B cell (primary cell): ENCODE measurements at regions not wholly inside any gene's neighbourhood (a gene's known extent, or its start where the extent isn't known, plus 50 kb on each side); places are given as distances from the start of the nearest gene placed in this dataset.

Experiments
- ATAC-seq: fragments of 200-7000 bp; cut with Tn5 transposase; one replicate; pipeline ENCODE4 v1.10.0; 2021; ENCODE audit warnings: low read depth, mild to moderate bottlenecking, moderate number of reproducible peaks, moderate library complexity
- CTCF ChIA-PET: fragments of 350-600 bp; sonication (Branson Sonifier 250); formaldehyde crosslinking; loops from one replicate; lab custom pipeline; 2021; ENCODE audit warnings: antibody characterized with exemption, inconsistent platforms; lab: Charles Lee
- POLR2A ChIA-PET: fragments of 350-600 bp; sonication (Branson Sonifier 250); formaldehyde crosslinking; loops from one replicate; lab custom pipeline; 2021; ENCODE audit warnings: antibody characterized with exemption; lab: Charles Lee
- DNase-seq: peaks from one replicate; pipeline ENCODE4 v3.0.0; 2013
- H2AFZ ChIP-seq: 2 replicates; pipeline ENCODE4 v1.6.1; 2012; ENCODE audit warnings: mild to moderate bottlenecking, low read depth, low read length; ENCODE audit not compliant: insufficient read depth, poor library complexity, severe bottlenecking
- H3K27ac ChIP-seq, 2 donors: 1 replicate in 1 of 2; 2 replicates in 1 of 2; pipeline ENCODE4 v1.5.1; 2012 to 2013; ENCODE audit warnings: low read length in 2 of 2, mild to moderate bottlenecking in 2 of 2, moderate library complexity in 1 of 2
- H3K27me3 ChIP-seq, 4 experiments: fragments of 200-600 bp in 1 of 4; sonication (generic) in 1 of 4; replicated peaks in 1 of 4; 1 replicate in 2 of 4; 2 replicates in 2 of 4; pipeline versions ENCODE4 v1.6.1 to v1.7.0; 2013 to 2016; ENCODE audit warnings: low read length in 3 of 4, mild to moderate bottlenecking in 2 of 4, mixed read lengths in 1 of 4, moderate library complexity in 1 of 4; ENCODE audit not compliant: insufficient read depth in 4 of 4, control insufficient read depth in 3 of 4; ENCODE audit errors: control extremely low read depth in 1 of 4
- H3K36me3 ChIP-seq, 2 experiments: replicated peaks in 1 of 2; 1 replicate in 1 of 2; 2 replicates in 1 of 2; pipeline versions ENCODE4 v1.6.1 to v1.7.1; 2013; ENCODE audit warnings: low read length in 1 of 2; ENCODE audit not compliant: insufficient read depth in 2 of 2, control insufficient read depth in 1 of 2; ENCODE audit errors: control extremely low read depth in 1 of 2, extremely low read depth in 1 of 2
- H3K4me1 ChIP-seq, 2 donors: fragments of 200-600 bp in 1 of 2; sonication (generic) in 1 of 2; 1 replicate in 1 of 2; 2 replicates in 1 of 2; pipeline versions ENCODE4 v1.5.1 to v1.6.1; 2013 to 2017; ENCODE audit warnings: low read length in 2 of 2; ENCODE audit not compliant: control insufficient read depth in 2 of 2, insufficient read depth in 2 of 2
- H3K4me2 ChIP-seq: replicated peaks from 2 replicates; pipeline ENCODE3; 2012; ENCODE audit warnings: mild to moderate bottlenecking, low read depth, low read length; ENCODE audit not compliant: poor library complexity, severe bottlenecking
- H3K4me3 ChIP-seq, 5 experiments: fragments of 200-600 bp in 1 of 5; sonication (generic) in 1 of 5; 1 replicate in 3 of 5; 2 replicates in 2 of 5; pipeline versions ENCODE4 v1.5.1 to v1.7.0; 2011 to 2016; ENCODE audit warnings: low read length in 4 of 5, mild to moderate bottlenecking in 4 of 5, low read depth in 2 of 5, control low read depth in 1 of 5, moderate library complexity in 1 of 5; ENCODE audit not compliant: insufficient read depth in 1 of 5; ENCODE audit errors: control extremely low read depth in 1 of 5, extremely low read depth in 1 of 5
- H3K79me2 ChIP-seq: fragments of 200-600 bp; sonication (generic); one replicate; pipeline ENCODE4 v1.6.0; 2016; ENCODE audit warnings: low read length; ENCODE audit not compliant: control insufficient read depth, insufficient read depth
- H3K9ac ChIP-seq: fragments of 200-600 bp; sonication (generic); 2 replicates; pipeline ENCODE4 v1.6.1; 2017; ENCODE audit warnings: mild to moderate bottlenecking, low read length, moderate library complexity
- H3K9me3 ChIP-seq, 3 donors: one replicate each; pipeline versions ENCODE4 v1.6.1 to v1.7.1; 2013; ENCODE audit warnings: low read length in 2 of 3; ENCODE audit not compliant: control insufficient read depth in 2 of 3, insufficient read depth in 1 of 3; ENCODE audit errors: control extremely low read depth in 1 of 3
- H4K20me1 ChIP-seq: 2 replicates; pipeline ENCODE4 v1.6.0; 2012; ENCODE audit warnings: mild to moderate bottlenecking, low read length; ENCODE audit not compliant: insufficient read depth, control insufficient read depth, poor library complexity, severe bottlenecking
- H3K27ac Mint-ChIP-seq: one replicate; pipeline ENCODE4 v1.8.0; 2021; ENCODE audit warnings: mixed read lengths
- H3K27me3 Mint-ChIP-seq: one replicate; pipeline ENCODE4 v1.8.0; 2021; ENCODE audit warnings: mixed read lengths
- H3K4me1 Mint-ChIP-seq: one replicate; pipeline ENCODE4 v1.8.0; 2021; ENCODE audit warnings: mixed read lengths
- H3K4me3 Mint-ChIP-seq: one replicate; pipeline ENCODE4 v1.8.0; 2021; ENCODE audit warnings: mixed read lengths
- H3K9me3 Mint-ChIP-seq: one replicate; pipeline ENCODE4 v1.8.0; 2022; ENCODE audit warnings: mixed read lengths; ENCODE audit not compliant: insufficient read depth
- EZH2 ChIP-seq: IDR thresholded peaks from 2 replicates; pipeline ENCODE4 v1.6.1; 2012; ENCODE audit warnings: borderline replicate concordance, low read depth, mild to moderate bottlenecking, moderate library complexity, low read length; ENCODE audit not compliant: insufficient read depth, poor library complexity, severe bottlenecking
- WGBS: methylation state at CpG from one replicate; pipeline ENCODE4 v1.1.5; 2013; ENCODE audit warnings: missing lambda C conversion rate; ENCODE audit not compliant: insufficient coverage; 5-methylcytosine and 5-hydroxymethylcytosine counted together
- intact Hi-C: fragments of 100-400 bp; cut with micrococcal nuclease; formaldehyde crosslinking; loops from one replicate; pipeline ENCODE4 v1.10.0; 2022
- TF ChIP-seq, protein P1 (sequence below): fragments of 200-600 bp; IDR thresholded peaks from one replicate; pipeline ENCODE4 v1.8.0; 2022; ENCODE audit warnings: antibody characterized with exemption, mild to moderate bottlenecking

- no peak overlapping the region for H3K4me2 ChIP-seq
- no peak overlapping the region for H2AFZ ChIP-seq
- peaks cover 0 to 3% (median 0%) of the 10 kb centered on the region in 3 donors for H3K9me3 ChIP-seq
- intact Hi-C loops = no loop called here
- no peaks in the 10 kb centered on the region for H3K79me2 ChIP-seq
- H3K27me3 ChIP-seq = no peaks in the 10 kb centered on the region
- ChIA-PET CTCF (no interaction called here), POLR2A (no interaction called here)
- H3K27ac ChIP-seq = no peak overlapping the region
- no peak overlapping the region for H3K27ac Mint-ChIP-seq
- TF ChIP-seq EZH2 = no peak
- TF ChIP-seq, protein P1, sequence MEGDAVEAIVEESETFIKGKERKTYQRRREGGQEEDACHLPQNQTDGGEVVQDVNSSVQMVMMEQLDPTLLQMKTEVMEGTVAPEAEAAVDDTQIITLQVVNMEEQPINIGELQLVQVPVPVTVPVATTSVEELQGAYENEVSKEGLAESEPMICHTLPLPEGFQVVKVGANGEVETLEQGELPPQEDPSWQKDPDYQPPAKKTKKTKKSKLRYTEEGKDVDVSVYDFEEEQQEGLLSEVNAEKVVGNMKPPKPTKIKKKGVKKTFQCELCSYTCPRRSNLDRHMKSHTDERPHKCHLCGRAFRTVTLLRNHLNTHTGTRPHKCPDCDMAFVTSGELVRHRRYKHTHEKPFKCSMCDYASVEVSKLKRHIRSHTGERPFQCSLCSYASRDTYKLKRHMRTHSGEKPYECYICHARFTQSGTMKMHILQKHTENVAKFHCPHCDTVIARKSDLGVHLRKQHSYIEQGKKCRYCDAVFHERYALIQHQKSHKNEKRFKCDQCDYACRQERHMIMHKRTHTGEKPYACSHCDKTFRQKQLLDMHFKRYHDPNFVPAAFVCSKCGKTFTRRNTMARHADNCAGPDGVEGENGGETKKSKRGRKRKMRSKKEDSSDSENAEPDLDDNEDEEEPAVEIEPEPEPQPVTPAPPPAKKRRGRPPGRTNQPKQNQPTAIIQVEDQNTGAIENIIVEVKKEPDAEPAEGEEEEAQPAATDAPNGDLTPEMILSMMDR = no peak
- ATAC-seq = no peak
- H3K4me1 Mint-ChIP-seq = no peaks in the 10 kb centered on the region
- H3K4me3 ChIP-seq = no peak overlapping the region
- WGBS = no CpG with 5 or more reads among the region's 1 CpG
- H3K9ac ChIP-seq = no peak overlapping the region
- H3K36me3 ChIP-seq = no peaks in the 10 kb centered on the region
- no peak overlapping the region for H3K4me3 Mint-ChIP-seq
- H3K9me3 Mint-ChIP-seq = peaks cover 3% of the 10 kb centered on the region
- no peaks in the 10 kb centered on the region for H4K20me1 ChIP-seq
- no peaks in the 10 kb centered on the region for H3K27me3 Mint-ChIP-seq
- DNase-seq = no peak
- H3K4me1 ChIP-seq = no peaks in the 10 kb centered on the region
Observed at GRCh38 chr3:83655083-83655482, 1303.7 kb upstream of the CADM2 start.

- H3K27me3 ChIP-seq = no peaks in the 10 kb centered on the region
- WGBS = 100% methylated on average over 1 of the region's 4 CpGs
- TF ChIP-seq, protein P1 = no peak
- TF ChIP-seq EZH2 = no peak
- no peaks in the 10 kb centered on the region for H3K36me3 ChIP-seq
- ATAC-seq (no peak), DNase-seq (no peak)
- no peaks in the 10 kb centered on the region for H3K79me2 ChIP-seq
- H3K4me2 ChIP-seq = no peak overlapping the region
- ChIA-PET CTCF (no interaction called here), POLR2A (no interaction called here)
- no peaks in the 10 kb centered on the region for H3K27me3 Mint-ChIP-seq
- H3K9me3 ChIP-seq = no peaks in the 10 kb centered on the region
- H3K9ac ChIP-seq = no peak overlapping the region
- H3K4me1 Mint-ChIP-seq = no peaks in the 10 kb centered on the region
- H3K4me3 ChIP-seq = no peak overlapping the region
- no peaks in the 10 kb centered on the region for H3K4me1 ChIP-seq
- H3K4me3 Mint-ChIP-seq = no peak overlapping the region
- H4K20me1 ChIP-seq = no peaks in the 10 kb centered on the region
- no peak overlapping the region for H3K27ac ChIP-seq
- H2AFZ ChIP-seq = no peak overlapping the region
- peaks cover 4% of the 10 kb centered on the region for H3K9me3 Mint-ChIP-seq
- no peak overlapping the region for H3K27ac Mint-ChIP-seq
- intact Hi-C loops = no loop called here
Observed at GRCh38 chr3:83662381-83662960, 1296.3 kb upstream of the CADM2 start.
